Activated CD8-positive, alpha-beta memory T cell treated with anti-CD3 and anti-CD28 coated beads, Interleukin-2, amount 50 U/mL, for 1 hour (primary cell): ENCODE measurements at regions not wholly inside any gene's neighbourhood (a gene's known extent, or its start where the extent isn't known, plus 50 kb on each side); places are given as distances from the start of the nearest gene placed in this dataset.
"Not testable (repeated sequence)": the region's sequence is repeated elsewhere in the genome, so short reads cannot be mapped to it uniquely, and the experiment has no call there.

Source experiments
- DNase-seq: peaks from one replicate; pipeline ENCODE4 v3.0.0-alpha.2; 2020; ENCODE audit errors: extremely low read depth

DNA sequence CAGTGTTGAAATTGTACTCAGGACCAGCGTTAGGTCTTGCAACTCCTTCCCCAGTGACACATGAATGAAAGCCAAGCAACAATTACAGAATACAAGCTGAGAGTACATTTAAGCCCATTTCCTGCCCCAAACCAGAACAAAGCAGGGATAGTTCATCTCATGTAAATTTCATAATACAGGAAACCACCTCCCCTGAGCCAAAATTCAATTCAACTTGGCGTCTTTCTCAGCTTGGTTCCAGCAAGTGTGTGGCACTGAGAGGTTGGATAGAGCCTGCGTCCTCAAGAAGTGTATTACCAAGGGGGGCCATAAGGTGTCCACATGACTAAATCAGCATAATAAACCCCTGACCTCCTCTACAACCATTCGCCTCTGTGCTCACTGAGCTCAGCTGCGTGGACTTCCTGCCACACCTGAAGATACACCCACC is 278.9 kb upstream of the CRY1 start:
- DNase-seq: no peak

- DNase-seq: no peak
Measured at GRCh38 chr12:107373238-107373809, 280.0 kb upstream of the CRY1 start.

DNA sequence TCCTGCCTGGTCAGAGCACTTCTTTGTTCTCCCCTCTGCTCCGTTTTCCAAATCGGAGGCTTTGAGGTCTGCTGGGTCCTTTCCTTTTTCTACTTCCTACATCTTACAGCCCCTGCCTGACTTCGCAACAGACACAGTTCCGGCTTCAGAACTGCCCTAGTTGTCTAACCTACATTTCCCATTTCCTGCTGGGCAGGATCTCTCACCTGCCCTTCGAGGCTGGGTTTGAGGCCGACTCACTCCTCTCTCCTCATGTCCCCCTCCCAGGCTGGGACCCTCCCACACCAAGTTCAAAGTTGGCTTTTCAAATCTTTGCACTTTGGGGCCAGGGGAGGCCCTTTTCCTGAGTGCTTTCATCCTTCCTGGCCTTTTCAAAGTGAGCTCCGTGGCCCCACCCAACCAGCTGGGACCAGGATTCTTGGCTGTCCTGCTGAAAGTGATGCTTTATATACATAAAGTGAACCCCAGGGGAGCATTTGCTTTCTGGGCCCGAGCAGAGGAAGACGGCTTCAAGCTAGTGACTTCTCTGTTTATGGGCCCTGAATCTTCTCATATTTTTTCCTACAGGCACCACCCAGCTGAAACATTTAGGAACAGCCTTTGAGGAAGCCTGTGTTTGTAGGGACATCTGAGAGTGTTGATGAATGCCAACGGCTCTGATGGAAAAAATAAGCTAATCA is 281.0 kb upstream of the CRY1 start:
- no peak for DNase-seq

GRCh38 chr12:107375231-107375630 is 281.9 kb upstream of the CRY1 start:
- DNase-seq: no peak

- DNase-seq: no peak
Measured at GRCh38 chr12:107377596-107378385, 284.4 kb upstream of the CRY1 start.

DNA sequence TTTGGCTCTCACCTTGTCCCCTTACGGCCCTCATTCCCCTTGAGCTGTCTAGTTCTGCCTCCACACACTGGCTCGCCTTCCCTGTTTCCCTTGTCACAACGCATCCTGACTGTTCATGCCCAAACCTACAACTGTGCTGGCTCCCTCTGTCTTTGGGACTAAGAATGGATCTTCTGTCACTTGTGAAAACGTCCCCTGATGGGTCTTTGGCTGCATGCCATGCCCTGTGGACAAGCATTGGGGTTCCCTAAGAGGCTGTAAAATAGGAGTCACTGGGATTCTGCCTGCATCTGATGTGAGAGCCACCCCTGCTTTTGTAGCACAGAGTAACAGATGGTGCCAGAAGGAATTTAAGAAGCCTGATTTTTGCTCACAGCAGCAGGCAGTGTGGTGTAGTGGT is 285.3 kb upstream of the CRY1 start:
- no peak for DNase-seq

- not testable (repeated sequence) for DNase-seq
Measured at GRCh38 chr12:107379142-107379851, 285.9 kb upstream of the CRY1 start.

- DNase-seq: no peak
Measured at GRCh38 chr12:107379852-107380567, 286.7 kb upstream of the CRY1 start.

DNA sequence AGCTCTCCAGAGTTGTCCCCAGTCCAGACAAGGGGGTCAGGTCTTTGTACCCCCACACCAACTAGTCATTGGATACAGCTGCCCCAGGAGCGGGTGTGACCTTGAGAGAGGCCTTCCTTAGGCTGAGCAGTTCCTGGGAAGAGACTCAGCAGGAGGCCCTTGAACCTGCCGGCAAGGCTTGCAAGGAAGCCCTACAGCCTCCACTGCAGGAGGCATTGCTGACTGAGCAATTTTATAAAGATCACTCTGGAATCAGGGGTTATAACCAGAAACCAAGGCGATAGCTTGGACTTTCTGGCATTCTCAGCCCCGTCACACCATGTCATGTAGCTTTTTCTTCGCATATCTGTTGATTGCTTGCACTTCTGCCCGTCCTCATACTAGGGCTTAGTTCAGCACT is 291.3 kb upstream of the CRY1 start:
- DNase-seq: no peak

- DNase-seq: no peak
Measured at GRCh38 chr12:107385509-107385908, 292.2 kb upstream of the CRY1 start.

DNA sequence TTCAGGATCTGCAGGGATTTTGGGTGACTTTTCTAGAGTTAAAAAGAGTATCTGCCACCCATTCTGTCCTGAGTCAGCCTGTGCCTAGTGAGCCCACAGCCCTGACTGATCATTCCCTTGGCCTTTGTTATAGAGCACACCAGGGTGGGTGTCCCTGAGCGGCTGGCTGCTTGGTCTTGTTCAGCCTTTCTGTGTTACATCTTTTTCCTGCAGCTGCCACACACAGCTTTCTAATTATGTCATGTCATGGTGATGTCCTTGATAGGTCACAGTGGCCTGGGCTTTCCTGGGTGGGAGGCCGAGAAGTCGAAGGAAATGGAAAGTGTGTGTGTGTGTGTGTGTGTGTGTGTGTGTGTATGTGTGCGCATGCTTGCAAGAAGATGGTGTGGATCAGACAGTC is 293.2 kb upstream of the CRY1 start:
- no peak for DNase-seq

DNA sequence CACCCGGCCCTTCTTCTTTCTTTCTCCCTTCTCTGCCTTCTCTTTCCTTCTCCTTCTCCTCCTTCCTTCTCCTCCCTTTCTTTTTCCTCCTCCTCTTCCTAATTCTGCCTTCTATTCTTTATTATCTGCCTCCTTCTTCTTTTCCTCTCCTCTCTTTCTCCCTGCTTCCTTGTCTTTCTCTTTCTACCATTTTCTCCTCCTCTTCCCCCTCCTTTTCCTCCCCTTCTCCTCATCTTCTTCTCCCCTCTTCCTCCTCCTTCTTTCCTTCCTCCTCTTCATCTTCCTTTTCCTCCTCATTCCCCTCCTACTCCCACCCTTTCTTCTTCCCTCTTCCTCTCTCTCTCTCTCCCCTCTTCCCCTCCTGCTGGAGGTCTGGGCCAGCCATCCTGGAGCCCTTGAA is 294.9 kb upstream of the CRY1 start:
- DNase-seq: no peak

- no peak for DNase-seq
Measured at GRCh38 chr12:107390414-107390813, 295.2 kb upstream of the PWP1 start.

DNA sequence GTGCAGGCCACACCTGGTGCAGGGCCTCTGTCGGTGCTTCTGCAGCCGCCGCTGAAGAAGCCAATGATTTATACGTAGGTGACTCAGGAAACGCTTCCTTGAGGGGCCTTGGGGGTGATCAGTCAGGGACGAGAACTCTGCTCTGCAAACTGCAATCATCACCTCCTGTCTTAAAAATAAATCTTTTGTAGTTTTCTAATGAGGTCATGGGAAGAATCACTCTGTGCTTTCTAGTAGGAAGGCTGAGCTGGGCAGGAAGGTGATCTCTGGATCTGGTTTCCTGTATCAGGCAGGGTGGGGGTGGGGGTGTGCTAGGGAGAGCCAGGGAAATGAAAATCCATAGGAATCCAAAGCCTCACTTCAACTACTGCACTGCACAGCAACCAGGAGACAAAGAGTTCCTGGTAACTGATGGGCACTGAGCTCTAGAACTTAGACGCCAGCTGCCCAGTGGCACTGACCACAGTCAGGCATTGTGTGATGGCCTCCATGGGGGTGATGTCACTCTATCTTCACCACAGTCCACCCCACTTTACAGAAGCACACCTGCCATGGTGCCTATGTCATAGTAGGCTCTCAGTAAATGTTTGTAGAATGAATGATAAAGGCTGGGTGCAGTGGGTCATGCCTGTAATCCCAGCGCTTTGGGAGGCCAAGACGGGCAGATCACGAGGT is 292.4 kb upstream of the PWP1 start:
- no peak for DNase-seq

DNA sequence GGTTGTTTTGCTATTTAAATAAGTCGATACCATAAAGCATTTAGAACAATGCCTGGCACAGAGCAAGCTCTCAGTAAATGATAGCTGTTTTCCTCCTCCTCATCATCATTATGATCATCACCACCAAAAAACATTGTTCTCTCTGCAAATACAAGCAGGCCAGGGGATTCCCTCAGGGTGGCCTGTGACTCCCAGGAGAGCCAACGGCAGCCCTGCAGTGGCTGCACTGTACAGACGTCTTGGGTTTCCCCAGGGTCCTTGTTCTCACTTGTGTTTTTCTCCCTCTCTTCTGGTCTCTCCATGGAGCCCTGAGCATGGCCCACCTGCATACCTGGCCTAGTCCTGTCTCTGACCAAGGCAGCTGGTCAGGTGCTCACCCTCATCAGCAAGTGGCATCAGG is 290.9 kb upstream of the PWP1 start:
- no peak for DNase-seq

GRCh38 chr12:107395817-107396216 is 289.8 kb upstream of the PWP1 start:
- no peak for DNase-seq

- DNase-seq: no peak
Measured at GRCh38 chr12:107396991-107397390, 288.6 kb upstream of the PWP1 start.

GRCh38 chr12:107397890-107398500 is 287.6 kb upstream of the PWP1 start:
- DNase-seq: no peak

DNA sequence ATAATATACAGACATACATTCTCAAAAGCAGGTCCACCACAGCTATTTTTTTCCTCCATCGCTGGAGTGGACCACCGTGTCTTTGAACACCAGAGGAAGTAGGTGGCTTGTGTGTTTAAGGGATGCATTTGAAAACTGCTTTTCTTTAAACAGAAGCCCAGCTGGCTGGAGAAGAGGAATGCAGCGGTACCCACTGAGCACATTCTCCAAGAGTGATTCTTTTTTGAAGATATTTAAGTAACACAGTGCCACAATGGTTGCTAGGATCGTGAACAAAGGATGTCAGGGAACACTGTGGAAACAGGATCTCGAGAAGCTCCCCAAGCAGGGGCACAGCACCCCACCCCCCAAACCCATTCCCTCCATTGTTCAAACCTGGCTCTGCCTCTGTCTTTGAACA is 286.6 kb upstream of the PWP1 start:
- no peak for DNase-seq

- no peak for DNase-seq
Measured at GRCh38 chr12:107400686-107401447, 284.7 kb upstream of the PWP1 start.
